PC-9 (cell line): ENCODE measurements at regions not wholly inside any gene's neighbourhood (a gene's known extent, or its start where the extent isn't known, plus 50 kb on each side); places are given as distances from the start of the nearest gene placed in this dataset.

Experiments used
- EZH2 ChIP-seq: fragments of 200-600 bp; sonication (generic); IDR thresholded peaks from 2 replicates; pipeline ENCODE4 v1.8.0; 2017; ENCODE audit warnings: antibody characterized with exemption, low read depth
- TF ChIP-seq, protein P1 (sequence below): fragments of 200-600 bp; sonication (generic); conservative IDR thresholded peaks from 2 replicates; pipeline ENCODE4 v1.6.1; 2017; ENCODE audit warnings: mixed run types, antibody characterized with exemption, mild to moderate bottlenecking, moderate library complexity

DNA sequence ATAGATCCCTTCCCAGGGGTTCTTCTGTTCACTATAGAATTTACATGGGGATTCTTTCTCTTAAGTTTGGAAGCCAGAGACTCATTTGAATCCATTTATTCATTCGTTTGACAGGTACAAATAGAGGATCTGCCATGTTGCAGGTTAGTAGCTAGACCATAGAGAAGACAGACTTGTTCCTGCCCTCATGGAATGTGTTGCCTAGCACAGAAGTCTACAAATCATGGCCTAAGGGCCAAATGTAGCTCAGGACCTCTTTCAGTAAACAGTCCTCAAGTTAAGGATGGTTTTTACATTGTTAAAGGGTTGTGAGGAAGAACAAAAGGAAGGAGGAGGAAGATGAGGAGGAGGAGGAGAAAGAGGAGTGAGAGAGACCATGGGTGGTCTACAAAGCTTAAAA lies 114.7 kb upstream of the SLC44A1 start:
- TF ChIP-seq, protein P1, sequence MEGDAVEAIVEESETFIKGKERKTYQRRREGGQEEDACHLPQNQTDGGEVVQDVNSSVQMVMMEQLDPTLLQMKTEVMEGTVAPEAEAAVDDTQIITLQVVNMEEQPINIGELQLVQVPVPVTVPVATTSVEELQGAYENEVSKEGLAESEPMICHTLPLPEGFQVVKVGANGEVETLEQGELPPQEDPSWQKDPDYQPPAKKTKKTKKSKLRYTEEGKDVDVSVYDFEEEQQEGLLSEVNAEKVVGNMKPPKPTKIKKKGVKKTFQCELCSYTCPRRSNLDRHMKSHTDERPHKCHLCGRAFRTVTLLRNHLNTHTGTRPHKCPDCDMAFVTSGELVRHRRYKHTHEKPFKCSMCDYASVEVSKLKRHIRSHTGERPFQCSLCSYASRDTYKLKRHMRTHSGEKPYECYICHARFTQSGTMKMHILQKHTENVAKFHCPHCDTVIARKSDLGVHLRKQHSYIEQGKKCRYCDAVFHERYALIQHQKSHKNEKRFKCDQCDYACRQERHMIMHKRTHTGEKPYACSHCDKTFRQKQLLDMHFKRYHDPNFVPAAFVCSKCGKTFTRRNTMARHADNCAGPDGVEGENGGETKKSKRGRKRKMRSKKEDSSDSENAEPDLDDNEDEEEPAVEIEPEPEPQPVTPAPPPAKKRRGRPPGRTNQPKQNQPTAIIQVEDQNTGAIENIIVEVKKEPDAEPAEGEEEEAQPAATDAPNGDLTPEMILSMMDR, result no peak
- no peak for TF ChIP-seq EZH2
